Thyroid gland (tissue), 4 donors: ENCODE measurements at regions not wholly inside any gene's neighbourhood (a gene's known extent, or its start where the extent isn't known, plus 50 kb on each side); places are given as distances from the start of the nearest gene placed in this dataset.

Experiments used
- DNase-seq, 2 donors: peaks; one replicate each; pipeline ENCODE4 v3.0.0-alpha.2; 2019
- H3K27ac ChIP-seq, 3 donors: fragments of 200-600 bp; sonication (generic); 1 replicate in 2 of 3; 2 replicates in 1 of 3; pipeline ENCODE4 v1.5.1; 2016 to 2019; ENCODE audit warnings: mild to moderate bottlenecking in 1 of 3, moderate library complexity in 1 of 3
- H3K27me3 ChIP-seq: fragments of 200-600 bp; sonication (generic); one replicate; pipeline ENCODE4 v1.5.1; 2019
- H3K36me3 ChIP-seq, 2 donors: fragments of 200-600 bp; sonication (generic); one replicate each; pipeline ENCODE4 v1.5.1; 2016 to 2019
- H3K4me1 ChIP-seq, 2 donors: fragments of 200-600 bp; sonication (generic); one replicate each; pipeline ENCODE4 v1.5.1; 2017 to 2019
- H3K4me3 ChIP-seq, 3 donors: fragments of 200-600 bp; sonication (generic); replicated peaks in 1 of 3; 1 replicate in 2 of 3; 2 replicates in 1 of 3; pipeline ENCODE4 v1.5.1; 2016; ENCODE audit warnings: mild to moderate bottlenecking in 1 of 3
- H3K9me3 ChIP-seq: fragments of 200-600 bp; sonication (generic); one replicate; pipeline ENCODE4 v1.5.1; 2017
- CTCF ChIP-seq, 6 experiments: fragments of 200-600 bp in 3 of 6; fragments of 450-650 bp in 3 of 6; sonication (generic) in 3 of 6; IDR thresholded peaks; one replicate each; pipeline ENCODE4 v1.5.1; 2016 to 2019; ENCODE audit warnings: antibody characterized with exemption in 6 of 6, mild to moderate bottlenecking in 2 of 6, inconsistent platforms in 1 of 6, moderate library complexity in 1 of 6
- POLR2A ChIP-seq, 2 donors: fragments of 450-650 bp; IDR thresholded peaks; one replicate each; pipeline ENCODE4 v1.6.1; 2017; ENCODE audit warnings: antibody characterized with exemption in 2 of 2, mild to moderate bottlenecking in 2 of 2, moderate library complexity in 1 of 2
- WGBS, 2 donors: methylation state at CpG; one replicate each; pipeline ENCODE4 v1.1.5; 2017; 5-methylcytosine and 5-hydroxymethylcytosine counted together
- intact Hi-C: fragments of 100-400 bp; cut with DNase I; formaldehyde crosslinking; loops from one replicate; pipeline ENCODE4 v1.15.1; 2023

GRCh38 chr13:53520132-53520531 is 491.5 kb downstream of the OLFM4 start:
- TF ChIP-seq POLR2A (IDR thresholded peaks at IDR 0.05) (no peak), CTCF (IDR thresholded peaks at IDR 0.05) (no peak)
- H3K27me3 ChIP-seq, result no peaks in the 10 kb centered on the region

DNA sequence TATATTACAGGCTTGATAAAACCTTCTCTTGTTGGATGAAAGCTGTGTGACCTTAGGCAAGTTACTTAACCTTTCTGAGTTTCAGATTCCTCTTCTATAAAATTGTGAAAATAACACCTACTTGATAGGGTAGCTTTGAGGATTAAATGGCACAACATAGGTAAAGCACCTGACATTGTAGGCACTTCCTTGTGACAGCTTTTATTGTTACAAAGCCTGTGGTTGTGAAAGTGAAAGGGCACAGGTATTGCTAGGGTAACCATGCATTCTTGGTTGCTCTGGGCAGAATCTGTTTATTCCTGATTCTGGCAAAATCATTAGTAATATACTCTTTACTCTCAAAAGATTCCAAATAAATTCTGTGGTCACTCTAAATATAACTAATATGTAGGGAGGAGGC is 493.4 kb downstream of the OLFM4 start:
- no peak for DNase-seq
- H3K36me3 ChIP-seq, result no peaks in the 10 kb centered on the region
- TF ChIP-seq POLR2A (IDR thresholded peaks at IDR 0.05) (no peak), CTCF (IDR thresholded peaks at IDR 0.05) (no peak)
- H3K4me1 ChIP-seq, result no peaks in the 10 kb centered on the region
- intact Hi-C loops, result no loop called here
- no peaks in the 10 kb centered on the region for H3K27me3 ChIP-seq
- H3K27ac ChIP-seq, result no peak overlapping the region
- no peaks in the 10 kb centered on the region for H3K9me3 ChIP-seq
- H3K4me3 ChIP-seq, result no peak overlapping the region

More at GRCh38 chr13:53520132-53520531, 491.5 kb downstream of the OLFM4 start:
- Histone ChIP-seq H3K4me1 (no peaks in the 10 kb centered on the region), H3K9me3 (no peaks in the 10 kb centered on the region), H3K4me3 (no peak overlapping the region), H3K27ac (no peak overlapping the region), H3K36me3 (no peaks in the 10 kb centered on the region)
- intact Hi-C loops, result no loop called here
- DNase-seq, result no peak

- WGBS, 2 donors, result 84 to 90% methylated on average over 1 of the region's 1 CpG
- TF ChIP-seq POLR2A (IDR thresholded peaks at IDR 0.05) (no peak), CTCF (IDR thresholded peaks at IDR 0.05) (no peak)
- Histone ChIP-seq H3K27ac (no peak overlapping the region), H3K9me3 (no peaks in the 10 kb centered on the region), H3K4me1 (no peaks in the 10 kb centered on the region), H3K36me3 (no peaks in the 10 kb centered on the region), H3K4me3 (no peak overlapping the region), H3K27me3 (no peaks in the 10 kb centered on the region)
- DNase-seq, result no peak
- intact Hi-C loops, result no loop called here
These were observed 509.0 kb downstream of the OLFM4 start for GRCh38 chr13:53537586-53537985.

- Histone ChIP-seq H3K4me3 (no peak overlapping the region), H3K4me1 (no peaks in the 10 kb centered on the region), H3K9me3 (no peaks in the 10 kb centered on the region), H3K36me3 (no peaks in the 10 kb centered on the region), H3K27me3 (no peaks in the 10 kb centered on the region), H3K27ac (no peak overlapping the region)
- DNase-seq, result no peak
- TF ChIP-seq POLR2A (IDR thresholded peaks at IDR 0.05) (no peak), CTCF (IDR thresholded peaks at IDR 0.05) (no peak)
- 100% methylated on average over 1 of the region's 1 CpG for WGBS, 2 donors
- intact Hi-C loops, result no loop called here
These were observed 516.8 kb downstream of the OLFM4 start for GRCh38 chr13:53545340-53545941.

DNA sequence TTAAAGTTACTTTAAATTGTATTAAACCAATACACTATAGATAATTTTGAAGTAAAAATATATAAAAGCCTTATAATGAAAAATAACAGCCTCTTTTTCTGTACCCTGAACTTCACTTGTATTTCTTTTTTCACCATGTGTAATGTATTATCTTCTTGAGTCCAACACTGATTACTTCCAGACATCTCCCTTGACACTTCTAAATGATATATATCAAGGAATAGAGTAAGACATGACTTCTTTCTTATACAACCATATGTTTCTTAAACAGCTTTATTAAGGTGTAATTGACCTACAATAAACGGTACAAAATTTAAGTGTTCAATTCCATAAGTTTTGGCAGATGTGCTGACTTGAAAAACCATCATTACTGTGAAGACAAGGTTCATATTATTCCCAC is 531.9 kb downstream of the OLFM4 start:
- no peaks in the 10 kb centered on the region for H3K4me1 ChIP-seq
- no peaks in the 10 kb centered on the region for H3K27me3 ChIP-seq
- no peak for DNase-seq
- no peak overlapping the region for H3K4me3 ChIP-seq
- no peak for TF ChIP-seq POLR2A (IDR thresholded peaks at IDR 0.05)
- 77 to 87% methylated on average over 1 of the region's 1 CpG for WGBS, 2 donors
- no peak overlapping the region for H3K27ac ChIP-seq
- intact Hi-C loops, result no loop called here
- H3K36me3 ChIP-seq, result no peaks in the 10 kb centered on the region
- no peaks in the 10 kb centered on the region for H3K9me3 ChIP-seq

GRCh38 chr13:53562419-53562818 is 533.8 kb downstream of the OLFM4 start:
- H3K4me1 ChIP-seq, result no peaks in the 10 kb centered on the region
- H3K4me3 ChIP-seq, result no peak overlapping the region
- intact Hi-C loops, result no loop called here
- DNase-seq, result no peak
- WGBS, 2 donors, result 83 to 84% methylated on average over 2 of the region's 2 CpGs
- H3K27ac ChIP-seq, result no peak overlapping the region
- H3K9me3 ChIP-seq, result no peaks in the 10 kb centered on the region
- H3K27me3 ChIP-seq, result no peaks in the 10 kb centered on the region
- H3K36me3 ChIP-seq, result no peaks in the 10 kb centered on the region
- TF ChIP-seq CTCF (IDR thresholded peaks at IDR 0.05), result no peak
- no peak for TF ChIP-seq POLR2A (IDR thresholded peaks at IDR 0.05)
